Heart left ventricle (tissue), 13 donors: ENCODE measurements at regions not wholly inside any gene's neighbourhood (a gene's known extent, or its start where the extent isn't known, plus 50 kb on each side); places are given as distances from the start of the nearest gene placed in this dataset.

Experiments used
- CTCF ChIP-seq, 12 donors: fragments of 200-600 bp; sonication (generic) in 4 of 12; IDR thresholded peaks; one replicate each; pipeline versions ENCODE4 v1.5.0 to v1.8.0; 2018 to 2022; ENCODE audit warnings: antibody characterized with exemption in 12 of 12, mild to moderate bottlenecking in 5 of 12
- POLR2A ChIP-seq, 2 donors: fragments of 450-650 bp; IDR thresholded peaks; one replicate each; pipeline ENCODE4 v1.6.1; 2017; ENCODE audit warnings: antibody characterized with exemption in 2 of 2, mild to moderate bottlenecking in 2 of 2, moderate library complexity in 2 of 2
- donor health status: ischemic (EF 13 %, LVEDD 7.1; RV severe dilation, severe dysfunction).
- donor health status: DM: no; HTN: yes; CAD: no.
- donor health status: DM: no; HTN: no; CAD: no.
- donor health status: ischemic (EF 25% LVEDD 6.9; RV normal size, moderate dysfunction).
- donor health status: ischemic (EF 25% LVEDD 5.7; RV mildly dilated, moderate dysfunction).
- donor health status: ischemic (EF 35%, LVEDD 5.7; RV mildly dilated, moderate dysfunction).
- donor health status: nonischemic (EF 11% LVEDD 7.7; RV severe dilation, severe dysfunction).
- donor health status: DM: yes; HTN: yes; CAD: no.
- donor health status: PGD.
- donor health status: ischemic (EF 29% LVEDD 5.4; RV normal size, mild dysfunction).
- donor health status: nonischemic (EF 23%, LVEDD 6.1; RV moderate dilation, normal function).

- no peak for TF ChIP-seq CTCF (IDR thresholded peaks at IDR 0.05)
- TF ChIP-seq POLR2A (IDR thresholded peaks at IDR 0.05), result no peak
Observed at GRCh38 chr13:76656500-76656899, 229.7 kb downstream of the KCTD12 start.
